ENCODE measurements at regions not wholly inside any gene's neighbourhood (a gene's known extent, or its start where the extent isn't known, plus 50 kb on each side); places are given as distances from the start of the nearest gene placed in this dataset.

DNA sequence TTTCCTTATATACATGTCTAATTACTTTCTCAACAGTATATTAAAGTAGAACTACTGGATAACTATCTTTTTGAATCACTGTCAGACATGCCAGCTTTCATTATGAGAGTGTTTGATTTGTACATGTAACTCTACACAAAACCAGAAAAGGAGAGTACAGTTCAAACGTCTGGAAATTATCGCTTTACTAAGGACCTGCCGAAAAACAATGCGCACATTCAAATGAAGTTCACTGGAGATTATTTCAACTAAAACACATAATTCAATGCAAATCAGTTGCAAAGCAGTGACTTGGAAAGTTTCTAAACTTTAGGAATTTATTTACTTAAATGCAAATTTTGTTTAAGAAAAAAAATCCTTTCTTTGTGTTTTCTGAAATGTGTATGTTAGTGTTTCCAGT lies 942.5 kb downstream of the EFNA5 start:
- TF ChIP-seq, protein P1, sequence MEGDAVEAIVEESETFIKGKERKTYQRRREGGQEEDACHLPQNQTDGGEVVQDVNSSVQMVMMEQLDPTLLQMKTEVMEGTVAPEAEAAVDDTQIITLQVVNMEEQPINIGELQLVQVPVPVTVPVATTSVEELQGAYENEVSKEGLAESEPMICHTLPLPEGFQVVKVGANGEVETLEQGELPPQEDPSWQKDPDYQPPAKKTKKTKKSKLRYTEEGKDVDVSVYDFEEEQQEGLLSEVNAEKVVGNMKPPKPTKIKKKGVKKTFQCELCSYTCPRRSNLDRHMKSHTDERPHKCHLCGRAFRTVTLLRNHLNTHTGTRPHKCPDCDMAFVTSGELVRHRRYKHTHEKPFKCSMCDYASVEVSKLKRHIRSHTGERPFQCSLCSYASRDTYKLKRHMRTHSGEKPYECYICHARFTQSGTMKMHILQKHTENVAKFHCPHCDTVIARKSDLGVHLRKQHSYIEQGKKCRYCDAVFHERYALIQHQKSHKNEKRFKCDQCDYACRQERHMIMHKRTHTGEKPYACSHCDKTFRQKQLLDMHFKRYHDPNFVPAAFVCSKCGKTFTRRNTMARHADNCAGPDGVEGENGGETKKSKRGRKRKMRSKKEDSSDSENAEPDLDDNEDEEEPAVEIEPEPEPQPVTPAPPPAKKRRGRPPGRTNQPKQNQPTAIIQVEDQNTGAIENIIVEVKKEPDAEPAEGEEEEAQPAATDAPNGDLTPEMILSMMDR (conservative IDR thresholded peaks at IDR 0.05): no peak
- TF ChIP-seq ZFX (IDR thresholded peaks at IDR 0.05): no peak
